GM12878 (cell line): ENCODE measurements at regions not wholly inside any gene's neighbourhood (a gene's known extent, or its start where the extent isn't known, plus 50 kb on each side); places are given as distances from the start of the nearest gene placed in this dataset.

Experiments
- ATAC-seq: fragments of 200-7000 bp; cut with Tn5 transposase; 3 replicates; pipeline ENCODE4 v1.9.1; 2020; ENCODE audit warnings: mild to moderate bottlenecking, moderate library complexity
- BruUV-seq: library from RNA; stranded (reverse); fragments of 400-500 nt; replicated peaks from 2 replicates; lab custom pipeline; 2021; lab: Mats Ljungman, UMichigan
- CTCF ChIA-PET: fragments of 300-600 bp; sonication (Branson Sonifier 250); formaldehyde crosslinking; extraction: SDS; loops from one replicate; lab custom pipeline; 2021; ENCODE audit warnings: inconsistent platforms; lab: Yijun Ruan, JAX
- POLR2A ChIA-PET: fragments of 350-600 bp; formaldehyde crosslinking; extraction: SDS; loops from one replicate; lab custom pipeline; 2021; ENCODE audit warnings: inconsistent platforms; lab: Charles Lee
- RAD21 ChIA-PET: fragments of 300-600 bp; sonication (Branson Sonifier 250); formaldehyde crosslinking; loops from one replicate; lab custom pipeline; 2023; ENCODE audit warnings: antibody characterized with exemption; ENCODE audit not compliant: unreplicated experiment; lab: Charles Lee
- SMC1A ChIA-PET: fragments of 300-600 bp; sonication (Branson Sonifier 250); formaldehyde crosslinking; loops from one replicate; lab custom pipeline; 2023; ENCODE audit not compliant: unreplicated experiment, uncharacterized antibody; lab: Charles Lee
- DNase-seq: peaks from one replicate; pipeline ENCODE4 v3.0.0-alpha.2; 2011; ENCODE audit warnings: low read depth, low spot score
- FAIRE-seq: peaks from 3 replicates; lab custom pipeline; 2011; peaks lifted over from hg19 to GRCh38; lab: Jason Lieb, UNC
- H2AFZ ChIP-seq: 2 replicates; pipeline ENCODE4 v1.6.0; 2011; ENCODE audit warnings: low read depth, low read length, control low read depth; ENCODE audit not compliant: control insufficient read depth
- H3K27ac ChIP-seq: 2 replicates; pipeline ENCODE4 v1.5.1; 2011; ENCODE audit warnings: control low read depth; ENCODE audit not compliant: control insufficient read depth, insufficient read depth
- H3K27me3 ChIP-seq, 2 experiments: replicated peaks in 1 of 2; 2 replicates each; pipeline versions ENCODE4 v1.6.0 to v1.6.1; 2011; ENCODE audit warnings: low read length in 1 of 2; ENCODE audit not compliant: control insufficient read depth in 2 of 2, insufficient read depth in 2 of 2
- H3K36me3 ChIP-seq, 2 experiments: 2 replicates each; pipeline ENCODE4 v1.5.1; 2011; ENCODE audit warnings: low read length in 1 of 2; ENCODE audit not compliant: control insufficient read depth in 2 of 2, insufficient read depth in 2 of 2
- H3K4me1 ChIP-seq: 2 replicates; pipeline ENCODE4 v1.6.1; 2011; ENCODE audit warnings: mild to moderate bottlenecking, low read length, moderate library complexity, mixed read lengths; ENCODE audit not compliant: control insufficient read depth, insufficient read depth
- H3K4me2 ChIP-seq: 2 replicates; pipeline ENCODE4 v1.6.0; 2011; ENCODE audit warnings: control low read depth; ENCODE audit not compliant: control insufficient read depth, insufficient read depth
- H3K4me3 ChIP-seq: fragments of 200-600 bp; sonication (generic); 2 replicates; pipeline ENCODE4 v1.5.1; 2016
- H3K79me2 ChIP-seq: 2 replicates; pipeline ENCODE4 v1.6.0; 2011; ENCODE audit warnings: low read length; ENCODE audit not compliant: control insufficient read depth, insufficient read depth
- H3K9ac ChIP-seq: 2 replicates; pipeline ENCODE4 v1.8.0; 2011; ENCODE audit warnings: low read length, control low read depth, mixed read lengths; ENCODE audit not compliant: control insufficient read depth, insufficient read depth
- H3K9me3 ChIP-seq: replicated peaks from 3 replicates; pipeline ENCODE4 v1.5.1; 2011; ENCODE audit warnings: mild to moderate bottlenecking, low read length; ENCODE audit not compliant: control insufficient read depth, insufficient read depth
- H4K20me1 ChIP-seq: 2 replicates; pipeline ENCODE4 v1.6.0; 2011; ENCODE audit not compliant: control insufficient read depth, insufficient read depth
- HDAC2 ChIP-seq: fragments of 200-600 bp; sonication (generic); IDR thresholded peaks from 2 replicates; pipeline ENCODE4 v1.6.1; 2017
- KAT2A ChIP-seq: conservative IDR thresholded peaks from 2 replicates; pipeline ENCODE4 v1.6.1; 2011; ENCODE audit warnings: low read depth, low read length; ENCODE audit not compliant: control insufficient read depth
- NR2F1 ChIP-seq: fragments of 450-650 bp; conservative IDR thresholded peaks from 2 replicates; pipeline ENCODE4 v1.6.1; 2017; ENCODE audit warnings: mild to moderate bottlenecking
- RB1 ChIP-seq: fragments of 450-650 bp; formaldehyde crosslinking; IDR thresholded peaks from 2 replicates; pipeline ENCODE4 v1.6.1; 2017; ENCODE audit warnings: mild to moderate bottlenecking, borderline replicate concordance
- SPI1 ChIP-seq: IDR thresholded peaks from 2 replicates; pipeline ENCODE4 v1.6.1; 2011; ENCODE audit warnings: low read depth, mild to moderate bottlenecking, low read length, moderate library complexity, borderline replicate concordance; ENCODE audit not compliant: insufficient read depth
- TCF3 ChIP-seq: IDR thresholded peaks from 2 replicates; pipeline ENCODE4 v1.6.1; 2012; ENCODE audit warnings: low read depth, mild to moderate bottlenecking, low read length, borderline replicate concordance; ENCODE audit not compliant: insufficient read depth
- YY1 ChIP-seq: IDR thresholded peaks from 2 replicates; pipeline ENCODE4 v1.6.1; 2011; ENCODE audit warnings: low read depth, mild to moderate bottlenecking, low read length
- ZBED1 ChIP-seq: IDR thresholded peaks from 2 replicates; pipeline ENCODE4 v1.6.1; 2016; ENCODE audit warnings: borderline replicate concordance
- ZNF384 ChIP-seq: IDR thresholded peaks from 2 replicates; pipeline ENCODE4 v1.6.1; 2012; ENCODE audit warnings: low read depth, mild to moderate bottlenecking, low read length, improper control_type of control experiment, borderline replicate concordance
- WGBS: methylation state at CpG from one replicate; pipeline ENCODE4 v1.1.6; 2016; ENCODE audit warnings: low lambda C conversion rate; ENCODE audit not compliant: insufficient replicate concordance, insufficient coverage; ENCODE audit errors: missing lambda C conversion rate; 5-methylcytosine and 5-hydroxymethylcytosine counted together
- in situ Hi-C: fragments of 300-500 bp; cut with MboI; formaldehyde crosslinking; loops from 9 replicates; pipeline ENCODE4 v1.14.3; 2018; ENCODE audit warnings: mixed read lengths
- intact Hi-C: fragments of 100-400 bp; cut with micrococcal nuclease; formaldehyde crosslinking; loops from one replicate; pipeline ENCODE4 v1.14.2; 2022; ENCODE audit not compliant: unreplicated experiment
- TF ChIP-seq, protein P1 (sequence below): fragments of 450-650 bp; IDR thresholded peaks from 2 replicates; pipeline ENCODE4 v1.6.1; 2017; ENCODE audit warnings: low read depth, mild to moderate bottlenecking, moderate library complexity
- TF ChIP-seq, protein P2 (sequence below): IDR thresholded peaks from 2 replicates; pipeline ENCODE4 v1.6.1; 2011; ENCODE audit warnings: mild to moderate bottlenecking, low read depth, low read length, moderate library complexity; ENCODE audit not compliant: insufficient replicate concordance

DNA sequence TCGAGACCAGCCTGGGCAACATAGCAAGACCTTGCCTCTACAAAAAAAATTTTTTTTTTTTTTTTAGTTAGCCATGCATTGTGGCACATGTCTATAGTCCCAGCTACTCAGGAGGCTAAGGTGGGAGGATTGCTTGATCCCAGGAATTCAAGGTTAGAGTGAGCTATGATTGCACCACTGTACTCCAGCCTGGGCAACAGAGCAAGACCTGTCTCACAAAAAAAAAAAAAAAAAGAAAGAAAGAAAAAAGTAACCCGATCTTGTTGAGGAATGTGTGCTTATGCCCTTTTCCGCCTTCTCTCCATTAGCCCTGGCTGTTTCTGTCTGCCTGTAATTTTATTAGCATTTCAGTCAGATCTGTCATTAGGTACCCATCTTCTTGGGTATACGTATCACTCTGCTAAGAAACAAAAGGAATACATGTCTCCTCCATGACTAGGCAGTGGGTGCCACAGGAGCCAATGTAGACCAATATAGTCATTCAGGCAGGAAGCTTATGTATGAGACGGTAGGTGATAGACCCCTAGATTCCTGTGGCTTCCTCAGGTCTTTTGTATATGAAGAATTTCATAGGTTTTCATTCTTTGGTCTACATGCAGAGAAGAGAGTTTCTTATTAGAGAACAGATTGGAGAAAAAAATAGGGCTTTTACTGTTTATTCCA is 59.6 kb upstream of the NPAS1 start:
- Histone ChIP-seq H3K4me1 (peaks cover 17% of the 10 kb centered on the region), H4K20me1 (no peaks in the 10 kb centered on the region), H3K27me3 (no peaks in the 10 kb centered on the region), H3K9ac (no peak overlapping the region), H3K36me3 (no peaks in the 10 kb centered on the region; a peak in 1 of 4 replicates), H2AFZ (no peak overlapping the region), H3K4me2 (no peak overlapping the region)
- WGBS: 98% methylated on average over 5 of the region's 5 CpGs
- ChIA-PET RAD21 (interaction anchor here (0.7 kb wide), 1 partner anchor 53 kb away, joined by 3 read pairs; no protein-coding TSS in a partner anchor), SMC1A (interaction anchor here (1.1 to 1.6 kb wide), 2 partner anchors 9 to 35 kb away, joined by 3 to 4 read pairs; no protein-coding TSS in a partner anchor)
- intact Hi-C loops: no loop called here
- no peak for TF ChIP-seq SPI1
- TF ChIP-seq ZNF384: no peak
- TF ChIP-seq, protein P1, sequence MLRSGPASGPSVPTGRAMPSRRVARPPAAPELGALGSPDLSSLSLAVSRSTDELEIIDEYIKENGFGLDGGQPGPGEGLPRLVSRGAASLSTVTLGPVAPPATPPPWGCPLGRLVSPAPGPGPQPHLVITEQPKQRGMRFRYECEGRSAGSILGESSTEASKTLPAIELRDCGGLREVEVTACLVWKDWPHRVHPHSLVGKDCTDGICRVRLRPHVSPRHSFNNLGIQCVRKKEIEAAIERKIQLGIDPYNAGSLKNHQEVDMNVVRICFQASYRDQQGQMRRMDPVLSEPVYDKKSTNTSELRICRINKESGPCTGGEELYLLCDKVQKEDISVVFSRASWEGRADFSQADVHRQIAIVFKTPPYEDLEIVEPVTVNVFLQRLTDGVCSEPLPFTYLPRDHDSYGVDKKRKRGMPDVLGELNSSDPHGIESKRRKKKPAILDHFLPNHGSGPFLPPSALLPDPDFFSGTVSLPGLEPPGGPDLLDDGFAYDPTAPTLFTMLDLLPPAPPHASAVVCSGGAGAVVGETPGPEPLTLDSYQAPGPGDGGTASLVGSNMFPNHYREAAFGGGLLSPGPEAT: no peak
- TF ChIP-seq, all 136 proteins: peak for 0
- no peak for FAIRE-seq
- no peak for ATAC-seq
- Histone ChIP-seq H3K4me3 (no peak overlapping the region), H3K79me2 (peaks cover 2% of the 10 kb centered on the region), H3K27ac (no peak overlapping the region), H3K9me3 (no peaks in the 10 kb centered on the region)
- POLR2A ChIA-PET: interaction anchor here (0.6 to 1.2 kb wide), 3 partner anchors 10 to 106 kb away, joined by 3 to 4 read pairs (median 4); no protein-coding TSS in a partner anchor
- no TSS peak for BruUV-seq
- in situ Hi-C loops: no loop called here
- no peak for DNase-seq
- CTCF ChIA-PET: no interaction called here

DNA sequence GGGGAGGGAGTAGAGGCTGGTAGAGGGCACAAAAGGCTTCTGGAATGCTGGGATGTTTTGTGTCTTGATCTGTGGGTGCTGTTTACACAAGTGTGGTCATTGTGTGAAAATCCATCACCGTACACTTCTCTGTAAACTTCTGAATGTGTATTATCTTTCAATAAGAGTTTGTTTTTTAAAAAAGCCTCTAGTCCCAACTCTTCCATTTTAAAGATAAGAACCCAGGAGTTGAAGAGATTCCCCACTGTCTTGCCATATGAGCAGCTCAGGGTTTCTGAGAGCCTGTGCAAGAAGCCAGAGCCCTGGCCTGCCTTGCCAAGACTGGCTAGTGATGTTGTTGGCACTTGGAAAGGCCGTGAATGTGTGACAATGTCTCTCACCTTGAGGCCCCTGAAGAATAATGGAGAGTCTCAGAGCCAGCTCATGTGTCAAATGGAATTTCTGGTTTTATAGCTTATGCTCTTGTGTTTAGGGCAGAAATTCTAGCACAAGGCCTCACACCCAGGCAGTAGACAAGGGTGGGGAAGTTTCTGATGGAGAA is 57.5 kb upstream of the NPAS1 start:
- FAIRE-seq (no peak), DNase-seq (no peak), ATAC-seq (no peak)
- SMC1A ChIA-PET: no interaction called here
- intact Hi-C loops: no loop called here
- no peak overlapping the region for H3K9ac ChIP-seq
- POLR2A ChIA-PET: no interaction called here
- H3K4me3 ChIP-seq: no peak overlapping the region
- H3K9me3 ChIP-seq: no peaks in the 10 kb centered on the region
- TF ChIP-seq ZBED1 (no peak), KAT2A (no peak), HDAC2 (no peak), NR2F1 (no peak), RB1 (no peak), TCF3 (no peak), YY1 (no peak)
- TF ChIP-seq, protein P2, sequence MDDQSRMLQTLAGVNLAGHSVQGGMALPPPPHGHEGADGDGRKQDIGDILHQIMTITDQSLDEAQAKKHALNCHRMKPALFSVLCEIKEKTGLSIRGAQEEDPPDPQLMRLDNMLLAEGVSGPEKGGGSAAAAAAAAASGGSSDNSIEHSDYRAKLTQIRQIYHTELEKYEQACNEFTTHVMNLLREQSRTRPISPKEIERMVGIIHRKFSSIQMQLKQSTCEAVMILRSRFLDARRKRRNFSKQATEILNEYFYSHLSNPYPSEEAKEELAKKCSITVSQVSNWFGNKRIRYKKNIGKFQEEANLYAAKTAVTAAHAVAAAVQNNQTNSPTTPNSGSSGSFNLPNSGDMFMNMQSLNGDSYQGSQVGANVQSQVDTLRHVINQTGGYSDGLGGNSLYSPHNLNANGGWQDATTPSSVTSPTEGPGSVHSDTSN: no peak
- H3K79me2 ChIP-seq: no peaks in the 10 kb centered on the region; the same call in none of the 2 replicates
- no peak overlapping the region for H2AFZ ChIP-seq
- in situ Hi-C loops: no loop called here
- H3K36me3 ChIP-seq: no peaks in the 10 kb centered on the region; a peak in 1 of 4 replicates
- RAD21 ChIA-PET: no interaction called here
- WGBS: 100% methylated on average over 2 of the region's 2 CpGs
- no peak overlapping the region for H3K4me2 ChIP-seq
- no peaks in the 10 kb centered on the region for H4K20me1 ChIP-seq
- H3K27me3 ChIP-seq: no peaks in the 10 kb centered on the region
- BruUV-seq: no TSS peak
- no peak overlapping the region for H3K27ac ChIP-seq
- CTCF ChIA-PET: interaction anchor here (1.2 kb wide), 2 partner anchors 10 to 22 kb away, joined by 3 to 5 read pairs; no protein-coding TSS in a partner anchor
- H3K4me1 ChIP-seq: peaks cover 3% of the 10 kb centered on the region; the same call in 1 of the 2 replicates
